Activated B cell treated with CpG ODN at 0.5 μM for 24 hours (primary cell): ENCODE measurements at regions not wholly inside any gene's neighbourhood (a gene's known extent, or its start where the extent isn't known, plus 50 kb on each side); places are given as distances from the start of the nearest gene placed in this dataset.

Experiments used
- ATAC-seq: fragments of 200-7000 bp; cut with Tn5 transposase; one replicate; pipeline ENCODE4 v1.10.0; 2021; ENCODE audit warnings: low read depth, mild to moderate bottlenecking, moderate library complexity
- CTCF ChIA-PET: fragments of 350-600 bp; sonication (Branson Sonifier 250); formaldehyde crosslinking; loops from one replicate; lab custom pipeline; 2021; ENCODE audit warnings: antibody characterized with exemption; lab: Charles Lee
- POLR2A ChIA-PET: fragments of 350-600 bp; sonication (Branson Sonifier 250); formaldehyde crosslinking; loops from one replicate; lab custom pipeline; 2021; ENCODE audit warnings: antibody characterized with exemption; lab: Charles Lee
- DNase-seq: peaks from one replicate; pipeline ENCODE4 v3.0.0; 2022
- H3K27ac Mint-ChIP-seq: one replicate; pipeline ENCODE4 v1.8.0; 2020; ENCODE audit warnings: mixed read lengths
- H3K27me3 Mint-ChIP-seq: one replicate; pipeline ENCODE4 v1.8.0; 2021; ENCODE audit warnings: mixed read lengths
- H3K36me3 Mint-ChIP-seq: one replicate; pipeline ENCODE4 v1.8.0; 2021; ENCODE audit warnings: low read depth, mixed read lengths
- H3K4me1 Mint-ChIP-seq: one replicate; pipeline ENCODE4 v1.8.0; 2021; ENCODE audit warnings: mixed read lengths
- H3K4me3 Mint-ChIP-seq: one replicate; pipeline ENCODE4 v1.8.0; 2020; ENCODE audit warnings: mild to moderate bottlenecking, mixed read lengths
- H3K9me3 Mint-ChIP-seq: one replicate; pipeline ENCODE4 v1.8.0; 2020; ENCODE audit warnings: mixed read lengths
- intact Hi-C: fragments of 100-400 bp; cut with micrococcal nuclease; formaldehyde crosslinking; loops from one replicate; pipeline ENCODE4 v1.15.1; 2024
- TF ChIP-seq, protein P1 (sequence below): fragments of 200-600 bp; IDR thresholded peaks from one replicate; pipeline ENCODE4 v1.8.0; 2022; ENCODE audit warnings: antibody characterized with exemption, mild to moderate bottlenecking

DNA sequence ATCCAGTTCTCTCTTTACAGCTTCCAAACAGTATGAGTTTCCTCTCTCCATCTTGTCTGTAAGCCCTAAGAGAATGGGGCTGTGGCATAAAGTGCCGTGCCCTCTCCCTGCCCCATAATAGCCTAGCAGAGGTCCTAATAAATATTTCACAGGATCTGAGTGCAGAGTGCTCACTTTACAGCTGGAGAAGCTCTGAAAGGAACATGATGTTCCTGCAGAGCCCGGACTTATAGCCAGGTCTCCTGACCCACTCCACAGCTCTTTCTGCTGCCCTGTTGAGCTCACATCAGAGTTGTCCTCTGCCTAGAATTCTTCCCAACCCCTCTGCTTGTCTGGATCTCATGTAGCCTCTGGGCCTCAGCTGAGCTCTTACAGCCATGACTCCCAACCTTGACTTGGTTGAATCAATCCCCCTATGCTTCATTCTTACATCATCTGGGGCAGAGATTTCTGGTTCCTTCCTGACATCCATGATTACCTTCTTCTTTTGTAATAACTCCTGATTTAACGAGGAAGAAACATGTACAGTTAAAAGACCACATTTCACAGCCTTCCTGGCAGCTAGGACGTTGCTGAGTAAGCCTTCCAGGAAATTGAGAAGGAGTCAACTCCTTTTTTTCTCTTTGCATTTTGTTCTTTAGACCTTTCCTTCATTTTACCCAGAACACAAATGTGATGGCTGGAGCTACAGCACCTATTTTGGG, 135.3 kb downstream of the RPLP1 start:
- Mint-ChIP-seq H3K4me1 (peaks cover 12% of the 10 kb centered on the region), H3K4me3 (no peak overlapping the region), H3K27me3 (peaks cover 6% of the 10 kb centered on the region), H3K36me3 (no peaks in the 10 kb centered on the region), H3K27ac (no peak overlapping the region), H3K9me3 (no peaks in the 10 kb centered on the region)
- ATAC-seq, result no peak
- DNase-seq, result no peak
- TF ChIP-seq, protein P1, sequence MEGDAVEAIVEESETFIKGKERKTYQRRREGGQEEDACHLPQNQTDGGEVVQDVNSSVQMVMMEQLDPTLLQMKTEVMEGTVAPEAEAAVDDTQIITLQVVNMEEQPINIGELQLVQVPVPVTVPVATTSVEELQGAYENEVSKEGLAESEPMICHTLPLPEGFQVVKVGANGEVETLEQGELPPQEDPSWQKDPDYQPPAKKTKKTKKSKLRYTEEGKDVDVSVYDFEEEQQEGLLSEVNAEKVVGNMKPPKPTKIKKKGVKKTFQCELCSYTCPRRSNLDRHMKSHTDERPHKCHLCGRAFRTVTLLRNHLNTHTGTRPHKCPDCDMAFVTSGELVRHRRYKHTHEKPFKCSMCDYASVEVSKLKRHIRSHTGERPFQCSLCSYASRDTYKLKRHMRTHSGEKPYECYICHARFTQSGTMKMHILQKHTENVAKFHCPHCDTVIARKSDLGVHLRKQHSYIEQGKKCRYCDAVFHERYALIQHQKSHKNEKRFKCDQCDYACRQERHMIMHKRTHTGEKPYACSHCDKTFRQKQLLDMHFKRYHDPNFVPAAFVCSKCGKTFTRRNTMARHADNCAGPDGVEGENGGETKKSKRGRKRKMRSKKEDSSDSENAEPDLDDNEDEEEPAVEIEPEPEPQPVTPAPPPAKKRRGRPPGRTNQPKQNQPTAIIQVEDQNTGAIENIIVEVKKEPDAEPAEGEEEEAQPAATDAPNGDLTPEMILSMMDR, result no peak
- intact Hi-C loops, result no loop called here
- CTCF ChIA-PET, result no interaction called here
- POLR2A ChIA-PET, result no interaction called here

DNA sequence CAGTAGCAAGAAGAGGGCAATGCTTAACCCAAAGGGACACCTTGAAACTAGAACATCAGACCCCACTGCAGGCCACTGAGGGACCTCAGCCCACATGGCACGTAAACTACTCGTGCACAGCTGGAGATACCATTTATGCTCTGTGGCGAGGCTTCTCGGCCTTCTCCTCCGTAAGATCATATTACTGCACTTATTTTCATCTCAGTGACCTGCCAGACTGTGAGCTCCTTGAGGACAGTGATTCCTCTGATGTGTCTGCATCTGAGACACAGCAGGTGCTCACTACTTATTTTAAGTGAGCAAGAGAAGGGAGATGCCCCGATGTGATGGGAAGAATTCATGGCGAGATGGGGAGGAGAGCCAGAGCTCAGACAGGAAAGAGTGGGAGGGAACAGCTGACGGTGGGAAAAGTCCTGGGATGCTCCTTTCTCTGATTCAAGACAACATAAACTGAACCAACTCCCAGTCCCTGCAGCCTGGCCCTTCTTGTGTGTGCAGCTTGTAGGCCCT, 137.6 kb downstream of the RPLP1 start:
- Mint-ChIP-seq H3K27ac (no peak overlapping the region), H3K27me3 (peaks cover 14% of the 10 kb centered on the region), H3K9me3 (no peaks in the 10 kb centered on the region), H3K36me3 (no peaks in the 10 kb centered on the region), H3K4me3 (no peak overlapping the region), H3K4me1 (peaks cover 4% of the 10 kb centered on the region)
- DNase-seq, result no peak
- intact Hi-C loops, result no loop called here
- POLR2A ChIA-PET, result no interaction called here
- CTCF ChIA-PET, result no interaction called here
- ATAC-seq, result no peak
- TF ChIP-seq, protein P1, result no peak

DNA sequence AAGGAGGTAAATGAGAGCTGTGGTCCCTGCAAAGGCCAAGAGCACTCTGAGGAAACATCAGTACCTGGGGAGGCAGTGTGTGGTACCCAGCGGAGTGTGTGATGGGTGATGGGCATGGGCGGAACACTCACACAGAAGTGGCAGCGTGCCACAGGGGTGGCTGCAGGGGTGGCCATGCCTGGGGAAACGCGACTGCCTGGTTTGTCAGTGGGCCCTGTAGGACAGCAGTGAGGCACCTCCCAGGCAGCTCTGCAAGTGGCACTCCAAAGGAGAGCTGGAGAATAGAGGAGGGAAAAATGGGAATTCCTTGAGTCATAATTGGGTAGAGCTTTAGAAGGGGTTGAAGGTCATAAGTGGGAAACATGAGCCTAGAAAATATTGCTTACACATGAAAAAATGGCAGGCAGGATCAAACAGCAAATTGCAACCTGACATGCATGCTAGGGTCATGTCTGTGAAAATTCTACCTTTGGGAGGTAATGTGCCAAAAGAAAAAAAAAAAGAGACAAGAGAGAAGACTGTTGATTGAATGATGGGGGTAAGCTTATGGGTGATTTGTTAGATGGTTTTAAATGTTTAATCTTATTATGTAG, 138.4 kb downstream of the RPLP1 start:
- H3K36me3 Mint-ChIP-seq, result no peaks in the 10 kb centered on the region
- POLR2A ChIA-PET, result no interaction called here
- no peaks in the 10 kb centered on the region for H3K9me3 Mint-ChIP-seq
- no peak for ATAC-seq
- TF ChIP-seq, protein P1, result no peak
- intact Hi-C loops, result no loop called here
- CTCF ChIA-PET, result no interaction called here
- H3K27me3 Mint-ChIP-seq, result peaks cover 22% of the 10 kb centered on the region
- DNase-seq, result no peak
- H3K4me3 Mint-ChIP-seq, result no peak overlapping the region
- peaks cover 4% of the 10 kb centered on the region for H3K4me1 Mint-ChIP-seq
- H3K27ac Mint-ChIP-seq, result no peak overlapping the region

DNA sequence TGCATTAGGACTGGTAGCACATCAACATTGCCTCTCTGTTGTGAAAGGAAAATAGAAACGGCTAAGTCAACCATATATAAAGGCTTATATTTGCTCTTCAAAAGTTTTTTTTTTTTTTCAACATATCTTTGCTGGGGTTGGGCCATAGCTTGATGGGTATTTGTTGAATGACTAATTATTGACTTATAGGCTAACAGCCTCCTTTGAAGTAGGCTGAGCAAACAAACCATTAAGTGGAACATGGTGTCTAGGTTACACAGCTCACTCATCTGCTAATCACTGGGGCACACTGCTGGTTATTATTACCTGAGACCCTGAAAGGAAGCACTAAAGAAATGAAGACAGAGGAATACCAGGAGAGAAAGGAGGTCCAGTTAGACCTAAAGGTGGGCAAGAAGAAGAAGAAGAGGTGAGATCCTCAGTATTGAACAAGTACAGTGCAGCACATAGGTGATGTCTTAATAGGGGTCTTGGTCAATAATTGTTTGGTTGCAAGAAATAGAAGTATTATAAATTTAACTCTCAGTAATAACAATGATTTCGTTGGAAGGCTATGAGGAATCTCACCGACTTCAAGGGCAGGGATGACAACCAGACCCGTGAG, 139.4 kb downstream of the RPLP1 start:
- Mint-ChIP-seq H3K4me3 (no peak overlapping the region), H3K9me3 (no peaks in the 10 kb centered on the region)

More for the DNA sequence above, 139.4 kb downstream of the RPLP1 start:
- Mint-ChIP-seq H3K4me1 (peaks cover 4% of the 10 kb centered on the region), H3K27me3 (peaks cover 28% of the 10 kb centered on the region), H3K27ac (no peak overlapping the region), H3K36me3 (no peaks in the 10 kb centered on the region)
- CTCF ChIA-PET, result no interaction called here
- intact Hi-C loops, result no loop called here
- POLR2A ChIA-PET, result interaction anchor here (1.0 kb wide), 1 partner anchor 61 kb away, joined by 11 read pairs; no protein-coding TSS in a partner anchor
- DNase-seq, result no peak
- TF ChIP-seq, protein P1, result no peak
- ATAC-seq, result no peak
